Activated T-cell treated with anti-CD3 and anti-CD28 coated beads for 48 hours (primary cell): ENCODE measurements at regions not wholly inside any gene's neighbourhood (a gene's known extent, or its start where the extent isn't known, plus 50 kb on each side); places are given as distances from the start of the nearest gene placed in this dataset.

Source experiments
- DNase-seq: peaks from one replicate; pipeline ENCODE4 v3.0.0-alpha.2; 2020; ENCODE audit warnings: low read depth

DNA sequence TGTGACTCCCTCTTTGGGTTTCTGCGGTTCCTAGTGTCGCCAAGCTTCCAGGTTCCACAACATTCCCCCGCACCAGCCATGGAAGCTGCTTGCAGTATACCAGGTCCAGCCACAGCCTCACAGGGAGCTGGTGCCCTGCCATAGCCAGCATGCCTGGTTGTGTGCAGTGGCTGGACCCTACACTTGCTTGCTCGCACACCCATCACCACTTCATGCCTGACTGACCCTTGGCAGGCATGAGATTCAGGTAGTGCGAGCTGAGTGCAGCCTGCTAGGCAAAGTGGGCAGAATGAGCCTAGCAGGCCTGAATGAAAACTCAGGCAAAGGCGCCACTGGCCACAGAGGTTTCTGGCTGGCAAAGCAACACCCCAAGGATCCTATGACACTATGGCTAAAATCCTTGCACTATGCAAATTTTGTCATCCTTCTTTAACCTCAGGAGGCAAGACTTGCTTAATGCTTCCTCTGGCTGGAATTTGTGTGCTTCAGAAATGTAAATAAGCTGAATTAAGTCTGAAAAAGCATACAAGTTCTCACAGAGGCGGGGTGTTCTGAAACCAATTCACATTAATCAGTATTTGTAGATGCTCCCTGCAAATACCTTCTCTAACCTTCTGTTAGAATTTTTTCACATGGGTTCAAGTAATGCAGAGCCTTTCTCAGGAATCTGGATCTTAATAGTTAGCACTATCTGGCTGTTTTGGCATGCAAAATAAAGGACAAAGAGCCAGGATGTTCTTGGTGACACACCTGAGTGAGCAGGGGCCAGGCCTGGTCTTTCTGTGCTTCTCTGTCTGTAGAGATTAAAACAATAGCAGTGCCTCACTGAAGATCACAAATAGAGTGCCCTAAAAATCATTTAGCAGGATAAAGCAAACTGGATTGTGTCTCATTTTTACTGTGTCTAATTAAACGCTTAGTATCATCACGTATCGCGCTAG, 256.9 kb downstream of the GPATCH2 start:
- no peak for DNase-seq

GRCh38 chr1:217372049-217372970, 258.6 kb downstream of the GPATCH2 start:
- no peak for DNase-seq

DNA sequence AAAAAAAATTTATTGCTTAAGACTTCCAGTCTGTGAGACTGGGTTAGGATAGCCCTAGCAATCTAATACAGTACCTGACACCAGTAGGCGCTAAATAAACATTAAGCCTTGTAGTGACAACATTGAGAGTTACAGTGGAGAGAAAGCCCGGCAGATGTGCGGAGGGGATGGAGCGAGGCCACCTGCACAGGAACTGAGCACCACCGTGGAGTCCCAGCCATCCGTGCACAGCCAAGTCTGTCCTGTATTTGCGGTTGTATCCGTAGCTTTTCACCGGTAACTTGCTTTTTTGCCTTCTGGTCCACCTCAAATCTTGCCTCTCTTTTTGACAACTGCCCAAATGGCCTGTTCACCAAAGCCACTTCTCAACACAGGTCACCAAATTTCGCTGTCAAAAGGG, 260.1 kb downstream of the GPATCH2 start:
- DNase-seq = no peak

DNA sequence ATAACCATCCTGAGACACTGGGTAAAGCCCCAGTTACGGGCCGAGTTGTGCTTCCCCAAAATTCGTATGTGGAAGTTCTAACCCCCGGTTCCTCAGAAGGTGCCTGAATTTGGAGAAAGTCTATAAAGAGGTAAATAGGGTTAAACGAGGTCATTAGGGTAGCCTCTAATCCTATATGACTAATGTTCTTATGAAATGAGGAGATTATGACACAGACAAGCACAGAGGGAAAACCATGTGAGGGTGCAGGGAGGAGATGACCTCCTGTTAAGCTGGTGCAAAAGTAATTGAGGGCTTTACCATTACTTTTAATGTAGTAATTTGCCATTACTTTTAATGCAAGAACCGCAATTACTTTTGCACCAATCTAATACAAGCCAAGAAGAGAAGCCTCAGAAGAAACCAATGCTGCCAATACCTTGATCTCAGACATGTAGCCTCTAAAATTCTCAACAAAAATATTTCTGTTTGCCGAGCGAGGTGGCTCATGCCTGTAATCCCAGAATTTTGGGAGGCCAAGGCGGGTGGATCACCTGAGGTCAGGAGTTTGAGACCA, 260.8 kb downstream of the GPATCH2 start:
- no peak for DNase-seq

DNA sequence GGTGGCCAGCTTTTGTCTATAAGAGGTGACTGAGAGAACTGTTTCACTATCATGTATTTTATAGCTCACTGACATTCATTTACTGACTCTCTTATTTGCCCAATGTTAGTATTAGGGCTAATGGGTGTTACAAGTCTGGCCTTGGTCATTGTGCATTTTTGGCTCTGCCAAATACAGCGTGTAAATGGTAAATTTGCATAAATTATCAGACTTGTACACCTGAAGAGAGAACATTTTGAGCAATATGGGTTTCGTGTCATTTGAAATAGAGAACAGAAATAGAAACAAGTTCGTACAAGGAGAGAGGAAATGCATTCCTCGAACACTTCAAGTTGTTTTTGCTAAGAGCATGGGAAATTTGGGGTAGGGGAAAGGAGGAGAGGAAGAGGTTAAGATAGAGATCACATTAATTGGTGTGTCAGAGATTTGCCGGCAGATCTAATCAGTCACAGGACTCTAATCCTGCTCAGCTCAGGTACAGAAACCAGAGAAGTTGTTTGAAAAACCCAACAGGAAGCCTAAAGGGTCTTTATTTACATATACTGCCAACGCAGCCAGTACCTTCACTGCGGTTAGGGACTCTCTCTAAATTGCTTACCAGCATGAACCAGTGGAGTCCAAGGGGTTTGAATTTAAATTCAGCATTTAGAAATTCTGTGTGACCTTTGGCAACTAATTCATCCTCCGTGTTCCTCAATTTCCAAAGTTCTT, 261.5 kb downstream of the GPATCH2 start:
- DNase-seq = no peak

GRCh38 chr1:217364220-217364619, 266.7 kb downstream of the GPATCH2 start:
- DNase-seq = no peak

DNA sequence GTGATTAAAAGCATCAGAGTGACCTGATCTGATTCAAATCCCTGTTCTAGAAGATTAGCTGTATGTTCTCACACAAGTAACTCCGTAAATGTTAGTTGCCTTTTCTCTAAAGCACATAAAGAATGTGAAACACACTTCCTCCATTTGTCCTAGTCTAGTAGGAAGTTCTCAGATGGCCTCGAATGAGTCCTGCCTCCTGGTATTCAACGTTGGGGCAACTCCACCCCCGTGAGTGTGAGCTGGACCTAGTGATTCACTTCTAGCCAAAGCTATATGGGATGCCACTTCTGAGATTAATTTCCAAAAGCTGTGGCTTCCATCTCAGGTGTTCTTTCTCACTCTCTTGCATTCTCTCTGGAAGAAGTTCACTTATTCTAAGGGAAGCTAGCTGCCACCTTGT, 267.6 kb downstream of the GPATCH2 start:
- DNase-seq = no peak

DNA sequence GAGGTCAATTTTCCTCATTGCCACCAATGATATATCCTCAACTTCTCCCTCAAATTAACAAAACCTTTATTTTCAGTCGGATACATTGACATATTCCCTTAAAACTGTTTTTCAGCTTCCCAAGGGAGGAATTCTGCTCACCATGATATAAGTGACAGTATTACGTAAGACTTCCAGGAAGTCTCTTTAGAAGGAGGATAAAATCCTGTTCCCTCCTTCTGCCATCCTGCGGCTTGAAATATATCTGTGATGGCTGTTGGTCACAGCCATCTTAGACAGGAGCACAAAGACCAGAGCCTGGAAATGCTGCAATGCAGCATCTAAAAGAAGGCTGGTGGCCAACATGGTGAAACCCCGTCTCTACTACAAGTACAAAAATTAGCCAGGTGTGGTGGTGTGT, 270.4 kb downstream of the GPATCH2 start:
- no peak for DNase-seq

DNA sequence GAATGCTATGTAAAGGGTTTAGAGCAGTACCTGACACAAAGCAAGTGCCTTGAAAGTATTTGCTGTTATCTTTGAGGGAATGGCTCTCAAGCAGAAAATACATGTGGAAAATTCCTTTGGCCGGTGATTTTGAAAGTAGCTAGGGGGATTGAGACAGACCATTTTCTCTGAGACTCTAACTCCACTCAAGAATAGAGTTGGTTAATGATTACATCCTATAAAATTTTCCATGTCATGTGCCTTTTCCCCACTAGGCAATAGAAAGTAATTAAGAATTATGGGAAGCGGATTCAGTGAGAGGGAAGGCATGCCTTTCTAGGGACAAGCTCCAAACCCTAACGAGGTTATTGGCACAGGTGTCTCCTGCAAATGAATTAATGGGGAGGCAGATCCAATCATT, 276.0 kb downstream of the GPATCH2 start:
- DNase-seq = no peak

GRCh38 chr1:217348960-217349664, 281.8 kb downstream of the GPATCH2 start:
- DNase-seq = no peak

- DNase-seq = no peak
These were observed 286.2 kb downstream of the GPATCH2 start for GRCh38 chr1:217344712-217345111.

DNA sequence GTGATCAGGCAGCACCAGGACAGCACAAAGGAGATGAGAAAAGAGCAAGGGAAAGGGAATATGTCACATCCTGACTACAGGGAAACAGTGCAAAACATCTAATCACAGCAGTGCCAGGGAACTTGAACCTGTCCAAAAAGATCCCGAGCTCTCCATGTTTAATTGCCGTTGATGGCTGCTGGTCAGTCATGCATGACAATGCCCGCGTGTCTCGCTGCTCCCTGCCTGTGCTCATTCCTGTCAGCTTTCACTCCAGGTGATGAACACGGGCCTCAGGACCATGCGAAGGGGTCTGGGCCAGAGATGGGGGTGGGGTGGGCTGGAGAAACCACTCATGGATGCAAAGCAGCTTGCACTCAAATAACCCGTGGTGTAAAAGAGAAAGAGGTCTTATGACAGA, 287.0 kb downstream of the GPATCH2 start:
- no peak for DNase-seq

DNA sequence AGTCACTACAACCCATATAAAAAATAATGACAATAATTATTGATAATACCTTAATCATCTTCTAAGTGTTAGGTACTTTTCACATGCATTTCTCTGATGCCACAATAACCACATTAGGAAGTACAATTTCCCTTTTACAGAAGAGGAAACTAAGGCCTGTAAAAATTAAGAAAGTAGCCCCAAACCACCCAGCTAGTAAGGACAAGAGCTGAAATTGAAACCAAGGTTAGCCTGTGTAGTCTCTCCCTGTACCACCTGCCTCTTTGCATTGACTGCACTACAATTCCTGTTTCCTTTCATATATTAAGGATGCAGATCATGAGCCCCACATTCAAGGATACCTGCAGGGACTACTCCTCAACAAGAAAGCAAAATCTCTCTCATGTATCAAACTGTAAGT, 288.8 kb downstream of the GPATCH2 start:
- no peak for DNase-seq

DNA sequence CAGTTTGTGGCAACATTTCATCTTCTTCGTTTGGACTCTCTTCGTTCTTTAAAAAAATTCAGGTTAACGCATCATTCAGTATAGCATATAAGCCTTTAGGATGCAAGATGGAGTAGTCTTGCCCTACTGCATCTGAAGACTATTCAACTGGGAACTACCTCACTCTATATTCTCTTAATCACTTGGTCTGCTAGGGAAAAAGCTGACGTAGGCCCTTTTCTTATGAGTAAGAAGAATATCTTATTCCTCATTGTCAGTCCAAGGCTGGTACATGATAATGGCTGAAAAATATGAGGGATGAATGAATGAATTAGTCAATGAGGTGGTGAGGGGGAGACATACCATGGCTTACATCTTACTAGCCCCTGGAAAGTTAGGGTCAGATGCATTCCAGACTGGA, 294.2 kb downstream of the GPATCH2 start:
- no peak for DNase-seq

- no peak for DNase-seq
These were observed 297.0 kb downstream of the GPATCH2 start for GRCh38 chr1:217333939-217334338.

GRCh38 chr1:217332431-217333065, 298.3 kb downstream of the GPATCH2 start:
- no peak for DNase-seq

GRCh38 chr1:217331698-217332097, 299.2 kb downstream of the GPATCH2 start:
- no peak for DNase-seq

GRCh38 chr1:217327901-217328300, 303.0 kb downstream of the GPATCH2 start:
- no peak for DNase-seq

DNA sequence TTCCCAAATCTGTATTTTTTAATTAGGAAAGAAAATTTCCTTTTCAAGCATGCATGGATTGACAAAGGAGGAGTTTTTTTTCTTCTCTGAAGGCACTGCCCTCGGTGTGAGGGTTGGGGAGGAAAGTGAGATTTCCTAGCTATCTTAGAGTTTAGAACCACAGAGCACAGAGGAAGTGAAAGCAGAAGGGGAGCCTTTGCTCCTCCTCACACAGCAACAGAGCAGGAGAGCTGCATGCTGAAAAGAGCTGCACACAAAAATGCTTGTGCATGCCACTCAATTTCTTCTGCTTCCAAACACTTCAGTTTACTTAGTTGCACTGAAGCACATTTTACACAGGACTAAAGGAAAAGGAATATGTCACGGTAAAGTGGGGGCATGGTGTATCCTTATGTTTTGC, 308.1 kb downstream of the GPATCH2 start:
- DNase-seq = no peak

GRCh38 chr1:217315346-217315745, 315.5 kb downstream of the GPATCH2 start:
- no peak for DNase-seq

- no peak for DNase-seq
These were observed 317.8 kb downstream of the GPATCH2 start for GRCh38 chr1:217313096-217313495.
